OCI-LY1 (cell line): ENCODE measurements at regions not wholly inside any gene's neighbourhood (a gene's known extent, or its start where the extent isn't known, plus 50 kb on each side); places are given as distances from the start of the nearest gene placed in this dataset.

Source experiments
- H2AFZ ChIP-seq: fragments of 200-600 bp; sonication (generic), shearing (Covaris generic); 2 replicates; pipeline ENCODE4 v1.6.0; 2014; ENCODE audit warnings: antibody characterized with exemption, mild to moderate bottlenecking, low read length
- H3F3A ChIP-seq: fragments of 200-600 bp; sonication (generic), shearing (Covaris generic); 2 replicates; pipeline ENCODE4 v1.6.0; 2014; ENCODE audit warnings: mild to moderate bottlenecking, antibody characterized with exemption, low read length, moderate library complexity; ENCODE audit not compliant: insufficient read depth
- H3K27ac ChIP-seq: fragments of 200-600 bp; sonication (generic); 2 replicates; pipeline ENCODE4 v1.5.1; 2014; ENCODE audit warnings: low read length, mixed run types, mild to moderate bottlenecking, low read depth; ENCODE audit not compliant: poor library complexity, severe bottlenecking
- H3K27me3 ChIP-seq: fragments of 200-600 bp; sonication (generic); 2 replicates; pipeline ENCODE4 v1.6.0; 2014; ENCODE audit warnings: antibody characterized with exemption, mild to moderate bottlenecking, low read length, moderate library complexity; ENCODE audit not compliant: insufficient read depth
- H3K36me3 ChIP-seq: fragments of 200-600 bp; sonication (generic); 2 replicates; pipeline ENCODE4 v1.6.1; 2014; ENCODE audit warnings: mild to moderate bottlenecking, antibody characterized with exemption, low read length, moderate library complexity, mixed read lengths; ENCODE audit not compliant: insufficient read depth
- H3K4me1 ChIP-seq: fragments of 200-600 bp; sonication (generic); 2 replicates; pipeline ENCODE4 v1.5.1; 2014; ENCODE audit warnings: mild to moderate bottlenecking, low read length, moderate library complexity; ENCODE audit not compliant: insufficient read depth, severe bottlenecking
- H3K4me2 ChIP-seq: fragments of 200-600 bp; sonication (generic), shearing (Covaris generic); 2 replicates; pipeline ENCODE4 v1.6.1; 2014; ENCODE audit warnings: low read length
- H3K4me3 ChIP-seq: fragments of 200-600 bp; sonication (generic); 2 replicates; pipeline ENCODE4 v1.5.1; 2014; ENCODE audit warnings: low read length, low read depth, mild to moderate bottlenecking, mixed read lengths; ENCODE audit not compliant: poor library complexity, severe bottlenecking
- H3K79me2 ChIP-seq: fragments of 200-600 bp; shearing (Covaris generic); 2 replicates; pipeline ENCODE4 v1.6.1; 2016; ENCODE audit warnings: mixed run types, low read length, mixed read lengths; ENCODE audit not compliant: insufficient read depth
- H3K9ac ChIP-seq: fragments of 200-600 bp; sonication (generic), shearing (Covaris generic); 2 replicates; pipeline ENCODE4 v1.6.1; 2014; ENCODE audit warnings: mild to moderate bottlenecking, low read length, mixed read lengths
- H3K9me2 ChIP-seq: fragments of 200-600 bp; sonication (generic), shearing (Covaris generic); 2 replicates; pipeline ENCODE4 v1.6.1; 2014; ENCODE audit warnings: low read depth, mild to moderate bottlenecking, low read length, mixed read lengths
- H3K9me3 ChIP-seq: fragments of 200-600 bp; shearing (Covaris generic); 2 replicates; pipeline ENCODE4 v1.6.1; 2014; ENCODE audit warnings: low read length, mixed read lengths
- H4K20me1 ChIP-seq: fragments of 200-600 bp; sonication (generic), shearing (Covaris generic); 2 replicates; pipeline ENCODE4 v1.6.0; 2016; ENCODE audit warnings: mild to moderate bottlenecking, low read length; ENCODE audit not compliant: insufficient read depth
- CTCF ChIP-seq: fragments of 200-600 bp; sonication (generic), shearing (Covaris generic); IDR thresholded peaks from 2 replicates; pipeline ENCODE4 v1.5.1; 2017; ENCODE audit warnings: mild to moderate bottlenecking, antibody characterized with exemption, low read length, moderate library complexity, mixed read lengths
- EZH2 ChIP-seq: fragments of 200-600 bp; sonication (generic), shearing (Covaris generic); IDR thresholded peaks from 2 replicates; pipeline ENCODE4 v1.8.0; 2017; ENCODE audit warnings: borderline replicate concordance, mixed run types, mild to moderate bottlenecking, antibody characterized with exemption, low read length, moderate library complexity, mixed read lengths

GRCh38 chr7:41492603-41493002 lies 210.3 kb downstream of the INHBA start:
- H2AFZ ChIP-seq: no peak overlapping the region
- no peaks in the 10 kb centered on the region for H3K9me2 ChIP-seq
- no peak overlapping the region for H3K9ac ChIP-seq

GRCh38 chr7:41491883-41492471 lies 210.9 kb downstream of the INHBA start:
- Histone ChIP-seq H3K9me3 (no peaks in the 10 kb centered on the region), H3K9me2 (no peaks in the 10 kb centered on the region), H3K4me1 (no peaks in the 10 kb centered on the region), H3K9ac (no peak overlapping the region), H3K36me3 (no peaks in the 10 kb centered on the region), H4K20me1 (no peaks in the 10 kb centered on the region), H2AFZ (no peak overlapping the region), H3K27me3 (no peaks in the 10 kb centered on the region), H3K4me3 (no peak overlapping the region), H3K4me2 (no peak overlapping the region), H3K79me2 (no peaks in the 10 kb centered on the region), H3F3A (no peaks in the 10 kb centered on the region), H3K27ac (no peak overlapping the region)
- TF ChIP-seq EZH2: no peak
- TF ChIP-seq CTCF: no peak

More at GRCh38 chr7:41492603-41493002, 210.3 kb downstream of the INHBA start:
- no peaks in the 10 kb centered on the region for H3K9me3 ChIP-seq
- no peaks in the 10 kb centered on the region for H4K20me1 ChIP-seq
- no peaks in the 10 kb centered on the region for H3K79me2 ChIP-seq
- H3K4me3 ChIP-seq: no peak overlapping the region
- no peaks in the 10 kb centered on the region for H3K27me3 ChIP-seq
- no peaks in the 10 kb centered on the region for H3F3A ChIP-seq
- H3K4me1 ChIP-seq: no peaks in the 10 kb centered on the region
- no peak for TF ChIP-seq CTCF
- TF ChIP-seq EZH2: no peak
- no peak overlapping the region for H3K27ac ChIP-seq
- no peaks in the 10 kb centered on the region for H3K36me3 ChIP-seq
- H3K4me2 ChIP-seq: no peak overlapping the region

- no peak overlapping the region for H3K9ac ChIP-seq
- H2AFZ ChIP-seq: no peak overlapping the region
These were observed 211.6 kb downstream of the INHBA start for GRCh38 chr7:41491308-41491707.

More at GRCh38 chr7:41491308-41491707, 211.6 kb downstream of the INHBA start:
- Histone ChIP-seq H3K4me2 (no peak overlapping the region), H3K27ac (no peak overlapping the region), H3K79me2 (no peaks in the 10 kb centered on the region), H4K20me1 (no peaks in the 10 kb centered on the region), H3F3A (no peaks in the 10 kb centered on the region), H3K9me3 (no peaks in the 10 kb centered on the region), H3K4me1 (no peaks in the 10 kb centered on the region), H3K36me3 (no peaks in the 10 kb centered on the region), H3K4me3 (no peak overlapping the region), H3K27me3 (no peaks in the 10 kb centered on the region), H3K9me2 (no peaks in the 10 kb centered on the region)
- TF ChIP-seq CTCF (no peak), EZH2 (no peak)
